ENCODE measurements at regions not wholly inside any gene's neighbourhood (a gene's known extent, or its start where the extent isn't known, plus 50 kb on each side); places are given as distances from the start of the nearest gene placed in this dataset.
"Not testable (repeated sequence)": the region's sequence is repeated elsewhere in the genome, so short reads cannot be mapped to it uniquely, and the experiment has no call there.

GRCh38 chr14:53855574-53855973 is 101.1 kb downstream of the BMP4 start:
- no peak for DNase-seq

DNA sequence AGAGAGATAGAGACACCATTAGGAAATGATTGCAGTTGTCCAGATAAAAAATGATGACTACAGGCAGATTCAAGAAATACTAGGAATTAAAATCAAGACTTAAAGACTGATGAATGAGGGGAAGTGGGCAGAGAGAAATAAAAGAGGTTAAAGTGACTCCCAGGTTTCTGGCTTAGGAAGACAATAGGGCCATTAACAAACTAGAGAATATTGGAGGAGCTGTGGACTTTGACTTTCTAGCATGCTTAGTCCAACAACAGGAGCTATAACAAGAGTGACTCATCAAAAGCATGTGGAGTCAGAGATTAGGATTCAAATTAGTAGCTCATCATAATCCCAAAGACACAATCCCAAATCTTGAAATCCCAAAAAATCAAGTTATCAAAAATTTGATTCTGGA is 101.5 kb downstream of the BMP4 start:
- DNase-seq = no peak

DNA sequence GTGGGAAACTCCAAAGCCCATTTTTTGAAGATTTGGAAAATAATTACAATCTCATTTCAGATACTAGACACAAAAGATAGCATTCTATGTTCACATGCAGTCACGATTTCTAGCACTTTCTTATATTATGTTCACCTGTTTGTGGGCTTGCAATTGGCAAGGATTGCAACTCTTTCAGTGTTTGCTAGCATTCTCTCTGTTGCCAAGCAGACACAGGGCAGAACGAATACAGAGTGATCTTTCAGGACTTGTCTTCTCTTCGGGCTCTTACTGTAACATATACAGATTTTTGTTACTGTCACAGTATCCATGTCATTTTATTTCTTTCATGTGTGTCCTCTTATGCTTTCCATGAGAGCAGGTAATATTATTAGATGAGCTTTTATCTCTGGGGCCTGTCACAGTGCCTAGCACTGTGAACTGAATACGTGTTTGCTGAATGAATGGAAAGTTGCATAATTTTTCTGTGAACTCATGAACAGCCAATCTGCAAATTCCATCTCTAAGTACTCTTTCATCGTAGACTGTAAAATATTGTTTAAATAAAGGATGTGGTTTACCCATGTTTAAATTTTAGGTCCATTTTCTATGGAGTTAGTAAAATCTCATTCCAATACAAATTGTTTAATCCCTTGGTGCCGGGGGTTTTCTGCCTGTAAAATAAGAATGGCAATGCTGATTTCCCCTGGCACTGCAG is 105.1 kb downstream of the BMP4 start:
- no peak for DNase-seq

- no peak for DNase-seq
These were observed 105.8 kb downstream of the BMP4 start for GRCh38 chr14:53850714-53851296.

DNA sequence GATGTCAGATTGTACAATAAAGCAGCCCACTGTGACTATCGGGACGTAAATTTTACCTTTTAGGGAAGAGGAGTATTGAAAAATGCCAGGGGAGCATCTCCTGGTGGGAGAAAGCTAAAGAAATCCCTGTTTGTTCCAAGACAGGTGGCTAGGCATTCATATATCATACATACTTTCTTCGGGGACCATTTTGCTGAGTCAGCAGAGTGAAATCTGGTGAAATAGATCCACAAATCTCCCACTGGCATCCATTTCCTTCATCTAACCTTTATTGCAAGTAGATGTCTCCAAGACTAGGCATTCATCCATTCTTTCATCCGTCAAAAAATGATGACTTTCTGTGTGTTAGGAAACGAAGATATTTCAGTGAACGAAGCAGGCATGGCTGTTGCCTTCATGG is 107.1 kb downstream of the BMP4 start:
- no peak for DNase-seq

GRCh38 chr14:53848854-53849253 is 107.8 kb downstream of the BMP4 start:
- no peak for DNase-seq

DNA sequence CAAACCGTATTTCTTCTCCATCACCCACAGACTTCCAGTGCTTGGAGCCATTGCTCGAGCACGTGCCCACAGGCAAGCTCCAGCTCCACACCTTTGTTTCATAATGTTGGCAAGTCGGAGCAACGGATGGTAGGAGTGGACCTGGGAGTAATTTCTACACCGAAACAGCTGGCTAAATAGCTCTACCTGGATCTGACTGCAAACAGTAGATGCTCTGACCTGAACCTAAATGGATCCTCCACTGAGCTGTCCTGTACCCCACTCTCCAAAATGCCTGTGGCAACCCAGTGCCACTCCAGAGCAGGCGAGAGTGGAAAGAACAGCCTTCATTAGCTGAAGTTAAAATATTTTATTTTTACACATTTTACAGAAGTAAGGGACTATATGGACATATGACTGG is 108.7 kb downstream of the BMP4 start:
- DNase-seq = no peak

- no peak for DNase-seq
These were observed 109.6 kb downstream of the BMP4 start for GRCh38 chr14:53847057-53847456.

DNA sequence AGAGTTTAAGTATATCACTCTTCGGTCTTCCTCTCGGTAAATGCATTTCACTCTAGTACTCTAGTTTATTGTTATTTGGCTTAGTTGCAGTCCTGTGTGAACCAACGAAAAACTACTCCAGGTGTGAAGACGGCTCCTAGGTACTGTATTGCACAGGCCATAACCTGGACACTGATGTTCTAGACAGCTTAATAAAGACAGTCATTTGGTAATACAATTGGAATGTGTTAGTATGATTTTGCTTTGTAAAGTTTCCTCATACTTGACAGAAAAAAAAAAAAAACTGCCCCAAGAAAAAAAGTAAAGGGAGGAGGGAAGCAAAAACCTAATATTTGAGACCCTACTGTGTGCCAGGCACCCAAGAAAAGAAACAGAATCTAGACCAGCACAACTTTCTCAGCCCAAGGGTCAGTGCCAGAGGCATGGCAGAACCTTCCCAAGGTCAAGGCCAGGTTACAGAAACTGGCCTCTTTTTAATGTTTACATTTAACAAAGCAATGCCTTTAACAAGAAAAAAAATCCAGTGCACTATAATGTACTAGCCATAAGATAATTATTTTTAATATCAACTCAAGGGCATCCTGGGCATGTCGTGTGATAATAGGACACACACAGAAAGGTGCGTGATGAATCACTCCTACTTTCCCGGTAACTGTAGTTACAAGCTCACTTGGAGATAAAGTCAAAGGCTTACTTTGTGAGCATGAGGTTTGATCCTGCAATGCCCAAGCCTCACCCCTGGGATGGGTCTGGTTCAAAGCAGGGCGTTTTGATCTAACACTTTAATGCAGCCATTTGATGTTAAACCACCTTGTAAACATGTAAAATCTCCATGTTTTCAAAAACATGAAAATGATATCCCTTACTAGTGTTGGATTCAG is 110.6 kb downstream of the BMP4 start:
- no peak for DNase-seq

GRCh38 chr14:53842938-53843337 is 113.7 kb downstream of the BMP4 start:
- no peak for DNase-seq

GRCh38 chr14:53841109-53842099 is 115.2 kb downstream of the BMP4 start:
- no peak for DNase-seq

GRCh38 chr14:53840444-53840843 is 116.2 kb downstream of the BMP4 start:
- DNase-seq = no peak

DNA sequence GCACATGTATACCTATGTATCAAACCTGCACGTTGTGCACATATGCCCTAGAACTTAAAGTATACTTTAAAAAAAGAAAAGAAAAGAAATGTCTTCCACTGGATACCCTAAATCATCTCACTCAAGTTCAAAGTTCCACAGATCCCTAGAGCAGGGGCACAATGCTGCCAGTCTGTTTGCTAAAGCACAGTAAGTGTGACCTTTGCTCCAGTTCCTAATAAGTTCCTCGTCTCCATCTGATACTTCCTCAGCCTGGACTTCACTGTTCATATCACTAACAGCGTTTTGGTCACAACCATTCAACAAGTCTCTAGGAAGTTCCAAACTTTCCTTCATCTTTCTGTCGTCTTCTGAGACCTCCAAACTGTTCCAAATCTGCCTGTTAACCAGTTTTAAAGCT is 118.3 kb downstream of the BMP4 start:
- DNase-seq = no peak

GRCh38 chr14:53837656-53838055 is 119.0 kb downstream of the BMP4 start:
- not testable (repeated sequence) for DNase-seq

GRCh38 chr14:53836551-53836950 is 120.1 kb downstream of the BMP4 start:
- no peak for DNase-seq

- no peak for DNase-seq
These were observed 127.8 kb downstream of the BMP4 start for GRCh38 chr14:53828820-53829219.

- no peak for DNase-seq
These were observed 132.6 kb downstream of the BMP4 start for GRCh38 chr14:53824061-53824460.

DNA sequence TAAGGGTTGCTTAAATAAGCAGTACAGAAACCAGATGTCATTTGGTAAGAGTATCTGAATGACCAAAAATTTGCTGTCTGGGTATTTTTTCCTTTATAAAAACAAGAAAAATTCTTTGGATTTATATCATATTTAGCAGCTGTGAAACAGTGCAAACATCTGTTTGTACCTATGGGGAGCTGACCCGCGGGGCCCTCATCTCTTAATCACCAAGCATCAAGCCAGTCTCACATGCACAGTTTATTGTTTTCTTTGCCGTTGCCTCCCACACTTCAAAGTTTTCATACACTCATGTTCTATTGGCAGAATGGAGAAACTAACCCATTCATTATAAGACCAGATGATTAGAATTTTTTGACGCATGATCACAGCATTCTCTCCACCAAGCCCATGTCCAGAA is 142.2 kb downstream of the BMP4 start:
- no peak for DNase-seq

DNA sequence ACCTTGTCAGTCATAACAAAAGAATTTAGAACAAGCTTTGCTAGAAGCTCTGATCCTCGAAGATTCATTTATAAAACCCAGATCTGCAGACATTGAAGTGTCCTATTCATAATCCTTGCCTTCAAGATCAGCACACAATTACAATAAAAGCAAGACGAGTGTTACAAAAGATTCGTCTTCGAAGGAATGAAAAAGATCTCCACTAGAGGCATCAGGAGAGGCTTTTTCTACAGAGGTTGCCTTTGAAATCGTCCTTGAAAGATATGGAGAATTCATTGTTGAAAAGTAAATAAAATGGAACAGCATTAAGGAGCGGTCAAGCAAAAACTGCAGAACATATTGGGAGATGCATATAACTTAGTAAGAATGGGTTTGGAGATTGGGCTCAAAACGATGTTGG is 146.4 kb downstream of the BMP4 start:
- no peak for DNase-seq

- DNase-seq = no peak
These were observed 148.6 kb downstream of the BMP4 start for GRCh38 chr14:53808042-53808441.

GRCh38 chr14:53807542-53807941 is 149.1 kb downstream of the BMP4 start:
- no peak for DNase-seq

GRCh38 chr14:53807108-53807507 is 149.5 kb downstream of the BMP4 start:
- no peak for DNase-seq

DNA sequence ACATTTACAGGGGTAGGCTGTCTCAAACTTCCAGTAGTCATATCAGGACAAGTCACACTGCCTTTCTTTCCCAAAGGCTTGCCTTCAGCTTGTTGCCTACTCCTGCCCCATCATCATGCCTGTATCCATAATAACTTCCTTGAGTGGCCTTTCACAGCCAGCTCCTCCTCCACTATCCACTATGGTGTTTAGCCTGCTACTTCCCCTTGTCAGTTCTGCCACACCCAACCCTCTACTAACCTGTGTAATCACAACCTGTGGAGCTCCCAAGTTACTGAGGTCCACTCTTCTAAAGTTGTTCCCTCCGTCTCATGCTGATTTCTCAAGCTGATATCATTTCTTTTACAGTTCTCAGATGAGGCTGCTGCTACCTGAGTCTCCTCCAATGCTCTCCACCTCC is 159.9 kb downstream of the BMP4 start:
- DNase-seq = no peak
